Stimulated activated CD8-positive, alpha-beta memory T cell treated with anti-CD3 and anti-CD28 coated beads, Interleukin-12 subunit alpha, Interleukin-12 subunit beta, amount 100 ng/mL, for 1 hour (primary cell): ENCODE measurements at regions not wholly inside any gene's neighbourhood (a gene's known extent, or its start where the extent isn't known, plus 50 kb on each side); places are given as distances from the start of the nearest gene placed in this dataset.
"Not testable (repeated sequence)": the region's sequence is repeated elsewhere in the genome, so short reads cannot be mapped to it uniquely, and the experiment has no call there.

ENCODE experiments used
- DNase-seq: peaks from one replicate; pipeline ENCODE4 v3.0.0-alpha.2; 2020; ENCODE audit warnings: low read depth

- no peak for DNase-seq
Observed at GRCh38 chr15:26126070-26126469, 262.9 kb upstream of the ATP10A start.

- DNase-seq = no peak
Observed at GRCh38 chr15:26125664-26126063, 262.5 kb upstream of the ATP10A start.

- no peak for DNase-seq
Observed at GRCh38 chr15:26119322-26119721, 256.2 kb upstream of the ATP10A start.

- no peak for DNase-seq
Observed at GRCh38 chr15:26115229-26115943, 252.3 kb upstream of the ATP10A start.

GRCh38 chr15:26114128-26114527 is 251.0 kb upstream of the ATP10A start:
- not testable (repeated sequence) for DNase-seq

GRCh38 chr15:26113296-26113695 is 250.2 kb upstream of the ATP10A start:
- no peak for DNase-seq

- no peak for DNase-seq
Observed at GRCh38 chr15:26109203-26109602, 246.1 kb upstream of the ATP10A start.

GRCh38 chr15:26106556-26106955 is 243.4 kb upstream of the ATP10A start:
- DNase-seq = no peak

GRCh38 chr15:26103002-26103404 is 239.9 kb upstream of the ATP10A start:
- DNase-seq = no peak

GRCh38 chr15:26102365-26102764 is 239.2 kb upstream of the ATP10A start:
- no peak for DNase-seq

- no peak for DNase-seq
Observed at GRCh38 chr15:26101443-26101842, 238.3 kb upstream of the ATP10A start.

- DNase-seq = no peak
Observed at GRCh38 chr15:26098801-26099200, 235.7 kb upstream of the ATP10A start.

- no peak for DNase-seq
Observed at GRCh38 chr15:26097216-26097615, 234.1 kb upstream of the ATP10A start.

GRCh38 chr15:26096581-26096980 is 233.5 kb upstream of the ATP10A start:
- no peak for DNase-seq

- DNase-seq = no peak
Observed at GRCh38 chr15:26095710-26096330, 232.7 kb upstream of the ATP10A start.

- DNase-seq = no peak
Observed at GRCh38 chr15:26091184-26091583, 228.1 kb upstream of the ATP10A start.

- no peak for DNase-seq
Observed at GRCh38 chr15:26087881-26088280, 224.8 kb upstream of the ATP10A start.

GRCh38 chr15:26087395-26087794 is 224.3 kb upstream of the ATP10A start:
- DNase-seq = no peak

- no peak for DNase-seq
Observed at GRCh38 chr15:26084771-26085170, 221.6 kb upstream of the ATP10A start.

GRCh38 chr15:26083896-26084295 is 220.8 kb upstream of the ATP10A start:
- no peak for DNase-seq

GRCh38 chr15:26083457-26083856 is 220.3 kb upstream of the ATP10A start:
- DNase-seq = no peak

- peak; percentile 91 for DNase-seq
Observed at GRCh38 chr15:26082221-26083109, 219.3 kb upstream of the ATP10A start.

- no peak for DNase-seq
Observed at GRCh38 chr15:26081758-26082220, 218.7 kb upstream of the ATP10A start.
